ENCODE measurements at regions not wholly inside any gene's neighbourhood (a gene's known extent, or its start where the extent isn't known, plus 50 kb on each side); places are given as distances from the start of the nearest gene placed in this dataset.

- TF ChIP-seq CTCF (IDR thresholded peaks at IDR 0.05; ENCODE audit: low read depth, low read length): no peak
- no peak overlapping the region for H3K4me3 ChIP-seq (ENCODE audit: low read depth, low read length)
These were observed 266.3 kb downstream of the XXYLT1 start for GRCh38 chr3:195004512-195005250.

GRCh38 chr3:195005251-195005620 is 265.7 kb downstream of the XXYLT1 start:
- no peak for TF ChIP-seq CTCF (IDR thresholded peaks at IDR 0.05; ENCODE audit: low read depth, low read length)

GRCh38 chr3:195005759-195006510 is 265.0 kb downstream of the XXYLT1 start:
- no peak for TF ChIP-seq CTCF (IDR thresholded peaks at IDR 0.05; ENCODE audit: low read depth, low read length)
- H3K4me3 ChIP-seq (ENCODE audit: low read depth, low read length): no peak overlapping the region

More at GRCh38 chr3:195005251-195005620, 265.7 kb downstream of the XXYLT1 start:
- no peak overlapping the region for H3K4me3 ChIP-seq (ENCODE audit: low read depth, low read length)

GRCh38 chr3:195007151-195007550 is 263.8 kb downstream of the XXYLT1 start:
- TF ChIP-seq CTCF (IDR thresholded peaks at IDR 0.05; ENCODE audit: low read depth, low read length): no peak
- no peak overlapping the region for H3K4me3 ChIP-seq (ENCODE audit: low read depth, low read length)

- H3K4me3 ChIP-seq (ENCODE audit: low read depth, low read length): no peak overlapping the region
- TF ChIP-seq CTCF (IDR thresholded peaks at IDR 0.05; ENCODE audit: low read depth, low read length): no peak
These were observed 263.2 kb downstream of the XXYLT1 start for GRCh38 chr3:195007766-195008165.

- no peak for TF ChIP-seq CTCF (IDR thresholded peaks at IDR 0.05; ENCODE audit: low read depth, low read length)
- no peak overlapping the region for H3K4me3 ChIP-seq (ENCODE audit: low read depth, low read length)
These were observed 262.1 kb downstream of the XXYLT1 start for GRCh38 chr3:195008816-195009215.

- no peak for TF ChIP-seq CTCF (IDR thresholded peaks at IDR 0.05; ENCODE audit: low read depth, low read length)
These were observed 261.3 kb downstream of the XXYLT1 start for GRCh38 chr3:195009616-195010015.

More at GRCh38 chr3:195009616-195010015, 261.3 kb downstream of the XXYLT1 start:
- H3K4me3 ChIP-seq (ENCODE audit: low read depth, low read length): no peak overlapping the region
